ENCODE measurements at regions not wholly inside any gene's neighbourhood (a gene's known extent, or its start where the extent isn't known, plus 50 kb on each side); places are given as distances from the start of the nearest gene placed in this dataset.

DNA sequence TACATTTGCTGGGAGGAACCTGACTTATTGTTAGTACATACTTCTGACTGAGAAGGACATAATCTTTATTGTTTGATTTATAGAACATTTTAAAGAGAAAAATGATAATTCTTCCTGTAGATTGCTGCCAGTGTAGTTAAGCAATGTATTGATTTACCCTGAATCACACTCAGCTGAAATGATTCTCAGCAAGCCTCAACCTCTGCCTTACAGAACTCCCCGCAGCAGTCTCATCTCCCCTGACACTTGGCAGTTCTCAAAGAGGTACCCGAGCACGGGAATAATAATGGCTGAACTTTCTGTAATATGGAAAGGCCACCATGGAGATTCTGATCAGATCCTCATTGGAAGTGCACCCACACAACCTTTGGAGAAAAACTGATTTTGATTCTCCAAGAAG, 74.9 kb upstream of the RFX3 start:
- H3K27ac ChIP-seq (ENCODE audit: insufficient read length, low read depth, low read length), result no peak overlapping the region
- WGBS (ENCODE audit: extremely low coverage, insufficient read length, low lambda C conversion rate), result no CpG with 5 or more reads among the region's 3 CpGs
- H3K36me3 Mint-ChIP-seq (ENCODE audit: insufficient read depth in 1 of 3, low read depth in 3 of 3), result no peaks in the 10 kb centered on the region

More for the DNA sequence above, 74.9 kb upstream of the RFX3 start:
- Histone ChIP-seq H3K9ac (ENCODE audit: extremely low read depth, insufficient read length, low read length) (no peak overlapping the region), H2BK120ac (ENCODE audit: low read depth, low read length, poor library complexity, severe bottlenecking) (no peak overlapping the region), H3K79me1 (ENCODE audit: insufficient read depth, low read depth, low read length, poor library complexity, severe bottlenecking) (no peaks in the 10 kb centered on the region), H3K4me2 (ENCODE audit: insufficient read depth, insufficient read length, low read length) (no peak overlapping the region), H3K23me2 (ENCODE audit: insufficient read length, low read depth, low read length, poor library complexity, severe bottlenecking) (no peaks in the 10 kb centered on the region), H2AK5ac (ENCODE audit: insufficient read length, low read length) (no peak overlapping the region), H4K8ac (replicated peaks; ENCODE audit: insufficient read length, low read depth, low read length) (no peak overlapping the region), H3K56ac (ENCODE audit: insufficient read length, low read depth, low read length) (no peak overlapping the region), H2BK5ac (ENCODE audit: insufficient read length, low read length) (no peak overlapping the region), H2AFZ (ENCODE audit: low read length) (no peak overlapping the region), H3K79me2 (ENCODE audit: insufficient read depth, low read length) (no peaks in the 10 kb centered on the region), H2BK15ac (ENCODE audit: low read depth, low read length) (no peak overlapping the region), H4K20me1 (ENCODE audit: control insufficient read depth, insufficient read depth, insufficient read length) (no peaks in the 10 kb centered on the region), H3K23ac (ENCODE audit: insufficient read length, low read depth, low read length) (no peak overlapping the region), H3K18ac (ENCODE audit: insufficient read length, low read depth, low read length) (no peak overlapping the region), H3T11ph (ENCODE audit: low read length) (no peak overlapping the region), H2BK12ac (ENCODE audit: insufficient read length, low read depth, low read length) (no peak overlapping the region), H3K14ac (ENCODE audit: insufficient read depth, low read length) (no peak overlapping the region), H3K27me3 (ENCODE audit: insufficient read depth, low read length) (no peaks in the 10 kb centered on the region), H2BK20ac (ENCODE audit: low read depth, low read length, poor library complexity, severe bottlenecking) (no peak overlapping the region), H3K9me3 (ENCODE audit: control insufficient read depth, low read depth, low read length) (no peaks in the 10 kb centered on the region), H3K4ac (ENCODE audit: low read depth, low read length) (no peak overlapping the region), H3K4me1 (ENCODE audit: insufficient read depth, low read length) (no peaks in the 10 kb centered on the region), H4K91ac (ENCODE audit: insufficient read length, low read depth, low read length) (no peak overlapping the region), H4K5ac (ENCODE audit: insufficient read length, low read depth, low read length) (no peak overlapping the region)
- no peak for DNase-seq
- Mint-ChIP-seq H3K27ac (no peak overlapping the region), H3K4me3 (no peak overlapping the region), H3K4me1 (peaks cover 3 to 4% of the 10 kb centered on the region in 2 experiments; a peak in 1 of 4 replicates), H3K9me3 (peaks cover 0 to 2% of the 10 kb centered on the region in 2 experiments; a peak in 1 of 5 replicates), H3K27me3 (ENCODE audit: low read depth) (no peaks in the 10 kb centered on the region)
- TF ChIP-seq, protein P1, sequence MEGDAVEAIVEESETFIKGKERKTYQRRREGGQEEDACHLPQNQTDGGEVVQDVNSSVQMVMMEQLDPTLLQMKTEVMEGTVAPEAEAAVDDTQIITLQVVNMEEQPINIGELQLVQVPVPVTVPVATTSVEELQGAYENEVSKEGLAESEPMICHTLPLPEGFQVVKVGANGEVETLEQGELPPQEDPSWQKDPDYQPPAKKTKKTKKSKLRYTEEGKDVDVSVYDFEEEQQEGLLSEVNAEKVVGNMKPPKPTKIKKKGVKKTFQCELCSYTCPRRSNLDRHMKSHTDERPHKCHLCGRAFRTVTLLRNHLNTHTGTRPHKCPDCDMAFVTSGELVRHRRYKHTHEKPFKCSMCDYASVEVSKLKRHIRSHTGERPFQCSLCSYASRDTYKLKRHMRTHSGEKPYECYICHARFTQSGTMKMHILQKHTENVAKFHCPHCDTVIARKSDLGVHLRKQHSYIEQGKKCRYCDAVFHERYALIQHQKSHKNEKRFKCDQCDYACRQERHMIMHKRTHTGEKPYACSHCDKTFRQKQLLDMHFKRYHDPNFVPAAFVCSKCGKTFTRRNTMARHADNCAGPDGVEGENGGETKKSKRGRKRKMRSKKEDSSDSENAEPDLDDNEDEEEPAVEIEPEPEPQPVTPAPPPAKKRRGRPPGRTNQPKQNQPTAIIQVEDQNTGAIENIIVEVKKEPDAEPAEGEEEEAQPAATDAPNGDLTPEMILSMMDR (conservative IDR thresholded peaks at IDR 0.05), result no peak

Data from H9 (cell line).